Colonic mucosa (tissue), 4 donors: ENCODE measurements at regions not wholly inside any gene's neighbourhood (a gene's known extent, or its start where the extent isn't known, plus 50 kb on each side); places are given as distances from the start of the nearest gene placed in this dataset.

Source experiments
- DNase-seq: peaks from one replicate; pipeline ENCODE4 v3.0.0-alpha.2; 2020
- H3K27ac ChIP-seq: fragments of 200-600 bp; one replicate; pipeline ENCODE4 v1.8.0; 2021
- H3K27me3 ChIP-seq: fragments of 200-600 bp; one replicate; pipeline ENCODE4 v1.8.0; 2021
- H3K36me3 ChIP-seq: fragments of 200-600 bp; one replicate; pipeline ENCODE4 v1.8.0; 2021
- H3K4me1 ChIP-seq: fragments of 200-600 bp; one replicate; pipeline ENCODE4 v1.8.0; 2021; ENCODE audit warnings: mild to moderate bottlenecking
- H3K4me3 ChIP-seq: fragments of 200-600 bp; one replicate; pipeline ENCODE4 v1.8.0; 2021
- H3K9ac ChIP-seq, 2 donors: one replicate each; pipeline ENCODE4 v1.7.0; 2013; ENCODE audit warnings: control low read depth in 2 of 2, low read depth in 2 of 2, low read length in 2 of 2
- H3K9me3 ChIP-seq: fragments of 200-600 bp; one replicate; pipeline ENCODE4 v1.8.0; 2021
- intact Hi-C: fragments of 100-400 bp; cut with DNase I; formaldehyde crosslinking; loops from one replicate; pipeline ENCODE4 v1.14.1; 2022
- TF ChIP-seq, protein P1 (sequence below): fragments of 200-600 bp; IDR thresholded peaks from one replicate; pipeline ENCODE4 v1.8.0; 2022; ENCODE audit warnings: antibody characterized with exemption, mild to moderate bottlenecking
- donor health status: healthy.
- donor health status: DM: no; HTN: no; CAD: no.
- donor health status: DM: no; HTN: no; CAD: no.

DNA sequence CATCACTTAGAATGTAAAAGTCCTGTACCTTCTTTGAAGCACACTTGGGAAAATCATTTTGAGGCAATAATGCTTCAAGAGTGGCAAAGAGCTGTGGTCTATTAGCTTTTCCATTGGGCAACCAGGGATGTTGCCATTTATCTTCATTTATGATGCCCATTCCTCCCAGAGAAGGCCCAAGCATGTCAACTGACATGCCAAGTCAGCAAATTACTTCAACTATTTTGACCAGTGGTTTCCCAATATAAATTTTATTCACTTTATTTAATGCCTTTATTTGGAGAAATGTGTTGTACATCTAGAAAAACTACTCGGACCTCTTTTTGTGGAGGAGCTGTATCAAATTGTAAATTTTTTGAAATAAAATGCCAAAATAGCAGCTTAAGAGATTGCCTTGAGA, 164.1 kb upstream of the PCSK2 start:
- no peak for DNase-seq
- intact Hi-C loops, result no loop called here
- no peaks in the 10 kb centered on the region for H3K36me3 ChIP-seq
- H3K4me3 ChIP-seq, result no peak overlapping the region
- no peaks in the 10 kb centered on the region for H3K27me3 ChIP-seq
- no peaks in the 10 kb centered on the region for H3K9me3 ChIP-seq
- TF ChIP-seq, protein P1, sequence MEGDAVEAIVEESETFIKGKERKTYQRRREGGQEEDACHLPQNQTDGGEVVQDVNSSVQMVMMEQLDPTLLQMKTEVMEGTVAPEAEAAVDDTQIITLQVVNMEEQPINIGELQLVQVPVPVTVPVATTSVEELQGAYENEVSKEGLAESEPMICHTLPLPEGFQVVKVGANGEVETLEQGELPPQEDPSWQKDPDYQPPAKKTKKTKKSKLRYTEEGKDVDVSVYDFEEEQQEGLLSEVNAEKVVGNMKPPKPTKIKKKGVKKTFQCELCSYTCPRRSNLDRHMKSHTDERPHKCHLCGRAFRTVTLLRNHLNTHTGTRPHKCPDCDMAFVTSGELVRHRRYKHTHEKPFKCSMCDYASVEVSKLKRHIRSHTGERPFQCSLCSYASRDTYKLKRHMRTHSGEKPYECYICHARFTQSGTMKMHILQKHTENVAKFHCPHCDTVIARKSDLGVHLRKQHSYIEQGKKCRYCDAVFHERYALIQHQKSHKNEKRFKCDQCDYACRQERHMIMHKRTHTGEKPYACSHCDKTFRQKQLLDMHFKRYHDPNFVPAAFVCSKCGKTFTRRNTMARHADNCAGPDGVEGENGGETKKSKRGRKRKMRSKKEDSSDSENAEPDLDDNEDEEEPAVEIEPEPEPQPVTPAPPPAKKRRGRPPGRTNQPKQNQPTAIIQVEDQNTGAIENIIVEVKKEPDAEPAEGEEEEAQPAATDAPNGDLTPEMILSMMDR, result no peak
- no peak overlapping the region for H3K27ac ChIP-seq
- H3K9ac ChIP-seq, result no peak overlapping the region
- no peaks in the 10 kb centered on the region for H3K4me1 ChIP-seq

DNA sequence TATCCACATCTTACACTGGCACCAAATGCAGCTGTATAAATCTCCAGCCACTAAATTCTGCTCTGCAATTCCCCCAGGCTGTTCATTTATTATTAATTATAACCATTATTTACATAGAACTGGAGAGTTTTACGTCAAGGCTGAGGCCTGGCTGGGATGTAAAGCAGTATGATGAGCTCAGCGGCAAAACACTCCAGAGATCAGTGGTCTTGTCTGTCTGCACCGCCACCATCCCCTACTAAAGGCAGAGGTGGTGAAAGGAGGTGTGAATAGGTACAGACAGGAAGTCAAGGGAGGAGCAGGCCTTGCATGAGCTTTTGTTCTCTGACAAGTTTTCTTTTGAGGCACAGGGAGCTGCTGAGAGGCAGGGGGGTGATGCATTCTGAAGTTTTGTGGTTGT, 159.9 kb upstream of the PCSK2 start:
- Histone ChIP-seq H3K27me3 (no peaks in the 10 kb centered on the region), H3K9ac (no peak overlapping the region), H3K4me1 (no peaks in the 10 kb centered on the region), H3K36me3 (no peaks in the 10 kb centered on the region), H3K4me3 (no peak overlapping the region), H3K27ac (no peak overlapping the region), H3K9me3 (no peaks in the 10 kb centered on the region)
- DNase-seq, result no peak
- intact Hi-C loops, result no loop called here
- TF ChIP-seq, protein P1, result no peak

DNA sequence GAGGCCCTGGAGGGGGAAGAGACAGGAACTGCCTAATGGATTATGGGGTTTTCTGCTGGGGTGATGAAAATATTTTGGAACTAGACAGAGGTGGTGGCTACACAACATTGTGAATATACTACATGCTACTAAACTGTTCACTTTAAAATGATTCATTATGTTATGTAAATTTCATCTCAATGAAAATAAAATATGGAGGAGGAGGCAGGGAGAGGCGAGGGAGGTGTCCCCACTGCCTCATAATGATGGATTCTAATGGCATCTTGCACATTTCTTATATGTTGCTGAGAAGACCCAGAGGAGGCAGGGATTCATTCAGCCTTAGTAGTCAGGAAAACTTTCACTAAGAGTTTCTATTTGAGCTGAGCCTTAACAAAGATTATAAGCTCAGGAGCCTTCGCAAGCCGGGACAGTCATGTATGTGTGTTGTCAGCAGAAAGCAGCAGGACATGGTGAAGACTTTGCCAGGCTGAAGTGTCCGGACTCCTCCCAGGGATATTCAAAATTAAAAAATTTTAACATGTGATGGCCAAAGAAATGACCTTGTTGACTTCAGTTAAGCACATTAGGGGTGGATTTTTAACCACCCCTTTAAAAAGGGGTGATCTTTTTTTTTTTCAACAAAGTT, 158.6 kb upstream of the PCSK2 start:
- TF ChIP-seq, protein P1, result no peak
- intact Hi-C loops, result no loop called here
- no peak overlapping the region for H3K4me3 ChIP-seq
- no peaks in the 10 kb centered on the region for H3K27me3 ChIP-seq
- H3K9ac ChIP-seq, result no peak overlapping the region
- H3K9me3 ChIP-seq, result no peaks in the 10 kb centered on the region
- no peak overlapping the region for H3K27ac ChIP-seq
- H3K4me1 ChIP-seq, result no peaks in the 10 kb centered on the region
- no peaks in the 10 kb centered on the region for H3K36me3 ChIP-seq
- DNase-seq, result no peak

DNA sequence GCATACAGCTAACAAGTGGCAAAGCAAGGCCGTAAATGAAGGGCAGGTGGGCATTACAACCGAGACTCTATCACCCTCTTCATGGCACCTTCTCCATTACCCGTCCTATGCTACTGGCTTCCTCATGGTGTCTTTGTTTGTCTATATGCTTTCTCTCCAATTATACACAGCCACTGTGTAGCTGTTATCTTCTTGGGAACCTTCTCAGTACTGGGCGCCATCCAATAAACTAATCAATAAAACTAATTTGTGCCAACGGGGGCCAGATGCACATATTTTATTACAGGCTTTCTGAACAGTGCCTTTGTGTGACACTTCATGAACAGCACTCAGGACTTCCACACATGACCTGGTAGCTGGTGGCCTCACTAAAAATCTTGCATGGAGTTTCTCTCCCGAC, 149.8 kb upstream of the PCSK2 start:
- no peak overlapping the region for H3K27ac ChIP-seq
- TF ChIP-seq, protein P1, result no peak
- H3K9ac ChIP-seq, result no peak overlapping the region
- H3K27me3 ChIP-seq, result no peaks in the 10 kb centered on the region
- no peaks in the 10 kb centered on the region for H3K9me3 ChIP-seq
- H3K4me3 ChIP-seq, result no peak overlapping the region
- no peaks in the 10 kb centered on the region for H3K4me1 ChIP-seq
- DNase-seq, result no peak
- intact Hi-C loops, result no loop called here
- H3K36me3 ChIP-seq, result no peaks in the 10 kb centered on the region

DNA sequence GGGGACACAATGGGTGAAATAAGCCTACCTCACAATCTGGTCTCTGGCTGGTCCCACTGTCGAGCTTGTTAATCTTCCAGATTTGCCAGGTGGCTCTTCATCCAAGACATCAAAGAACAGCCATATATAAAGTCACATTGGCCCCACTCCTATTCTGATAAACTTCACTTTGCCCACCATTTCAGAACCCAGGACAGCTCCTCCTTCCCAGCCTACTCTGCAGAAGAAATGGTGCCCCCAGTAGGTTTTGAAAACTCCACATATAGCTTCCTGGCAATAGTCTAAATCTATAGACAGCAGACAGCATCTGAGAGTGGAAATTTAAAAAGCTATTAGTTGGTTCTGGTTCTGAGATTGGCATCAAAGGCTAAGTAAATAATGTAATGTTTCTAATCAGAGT, 143.1 kb upstream of the PCSK2 start:
- no peak for DNase-seq
- intact Hi-C loops, result no loop called here
- TF ChIP-seq, protein P1, result no peak
- H3K36me3 ChIP-seq, result no peaks in the 10 kb centered on the region
- H3K4me1 ChIP-seq, result no peaks in the 10 kb centered on the region
- H3K27me3 ChIP-seq, result no peaks in the 10 kb centered on the region
- no peak overlapping the region for H3K4me3 ChIP-seq
- no peaks in the 10 kb centered on the region for H3K9me3 ChIP-seq
- no peak overlapping the region for H3K9ac ChIP-seq
- no peak overlapping the region for H3K27ac ChIP-seq
